GM18873 (cell line): ENCODE measurements at regions not wholly inside any gene's neighbourhood (a gene's known extent, or its start where the extent isn't known, plus 50 kb on each side); places are given as distances from the start of the nearest gene placed in this dataset.

Experiments
- ATAC-seq: cut with Tn5 transposase; IDR thresholded peaks from one replicate; pipeline ENCODE4 v1.9.1; 2021; ENCODE audit warnings: mild to moderate bottlenecking, moderate library complexity, moderate number of reproducible peaks; ENCODE audit not compliant: unreplicated experiment, low FRiP score

- no peak for ATAC-seq
Measured at GRCh38 chr9:117549444-117549843, 134.6 kb upstream of the ASTN2 start.

GRCh38 chr9:117548556-117548955, 133.7 kb upstream of the ASTN2 start:
- no peak for ATAC-seq

GRCh38 chr9:117547904-117548303, 133.0 kb upstream of the ASTN2 start:
- ATAC-seq, result no peak

- no peak for ATAC-seq
Measured at GRCh38 chr9:117546894-117547678, 132.2 kb upstream of the ASTN2 start.

GRCh38 chr9:117545846-117546245, 131.0 kb upstream of the ASTN2 start:
- ATAC-seq, result no peak

GRCh38 chr9:117543089-117543488, 128.2 kb upstream of the ASTN2 start:
- no peak for ATAC-seq

GRCh38 chr9:117542021-117542420, 127.2 kb upstream of the ASTN2 start:
- ATAC-seq, result no peak

- ATAC-seq, result no peak
Measured at GRCh38 chr9:117541181-117541580, 126.3 kb upstream of the ASTN2 start.

- ATAC-seq, result no peak
Measured at GRCh38 chr9:117535973-117536372, 121.1 kb upstream of the ASTN2 start.

GRCh38 chr9:117535434-117535833, 120.6 kb upstream of the ASTN2 start:
- no peak for ATAC-seq

GRCh38 chr9:117528225-117528624, 113.4 kb upstream of the ASTN2 start:
- no peak for ATAC-seq

GRCh38 chr9:117526674-117527073, 111.8 kb upstream of the ASTN2 start:
- no peak for ATAC-seq

- no peak for ATAC-seq
Measured at GRCh38 chr9:117523531-117524153, 108.8 kb upstream of the ASTN2 start.

- no peak for ATAC-seq
Measured at GRCh38 chr9:117521293-117521692, 106.4 kb upstream of the ASTN2 start.

- ATAC-seq, result no peak
Measured at GRCh38 chr9:117516676-117517632, 102.1 kb upstream of the ASTN2 start.

GRCh38 chr9:117511852-117512481, 97.1 kb upstream of the ASTN2 start:
- ATAC-seq, result no peak

GRCh38 chr9:117496307-117496706, 81.5 kb upstream of the ASTN2 start:
- no peak for ATAC-seq

GRCh38 chr9:117494401-117495090, 79.7 kb upstream of the ASTN2 start:
- ATAC-seq, result no peak

GRCh38 chr9:117492476-117492875, 77.6 kb upstream of the ASTN2 start:
- ATAC-seq, result no peak

GRCh38 chr9:117491491-117491890, 76.6 kb upstream of the ASTN2 start:
- ATAC-seq, result no peak
